Activated CD4-positive, alpha-beta T cell treated with anti-CD3 and anti-CD28 coated beads for 36 hours (primary cell): ENCODE measurements at regions not wholly inside any gene's neighbourhood (a gene's known extent, or its start where the extent isn't known, plus 50 kb on each side); places are given as distances from the start of the nearest gene placed in this dataset.

Experiments used
- ATAC-seq: fragments of 200-7000 bp; cut with Tn5 transposase; one replicate; pipeline ENCODE4 v1.10.0; 2021; ENCODE audit warnings: mild to moderate bottlenecking, moderate library complexity
- CTCF ChIA-PET: fragments of 350-600 bp; sonication (Branson Sonifier 250); formaldehyde crosslinking; loops from one replicate; lab custom pipeline; 2021; ENCODE audit warnings: antibody characterized with exemption; lab: Charles Lee
- POLR2A ChIA-PET: fragments of 350-600 bp; sonication (Branson Sonifier 250); formaldehyde crosslinking; loops from one replicate; lab custom pipeline; 2021; ENCODE audit warnings: antibody characterized with exemption, inconsistent platforms; lab: Charles Lee
- DNase-seq: peaks from one replicate; pipeline ENCODE4 v3.0.0-alpha.2; 2020
- H3K27ac Mint-ChIP-seq: one replicate; pipeline ENCODE4 v1.8.0; 2021; ENCODE audit warnings: mixed read lengths
- H3K27me3 Mint-ChIP-seq: one replicate; pipeline ENCODE4 v1.8.0; 2021; ENCODE audit warnings: mixed read lengths
- H3K36me3 Mint-ChIP-seq: one replicate; pipeline ENCODE4 v1.8.0; 2021; ENCODE audit warnings: low read depth, mixed read lengths
- H3K4me1 Mint-ChIP-seq: one replicate; pipeline ENCODE4 v1.8.0; 2021; ENCODE audit warnings: mixed read lengths
- H3K4me3 Mint-ChIP-seq: one replicate; pipeline ENCODE4 v1.8.0; 2021; ENCODE audit warnings: mild to moderate bottlenecking, moderate library complexity, mixed read lengths
- H3K9me3 Mint-ChIP-seq: one replicate; pipeline ENCODE4 v1.8.0; 2021; ENCODE audit warnings: low read depth, mixed read lengths
- intact Hi-C, 2 experiments: fragments of 100-400 bp; cut with DNase I in 1 of 2; cut with micrococcal nuclease in 1 of 2; formaldehyde crosslinking; loops; one replicate each; pipeline versions ENCODE4 v1.14.2 to v1.15.1; 2022 to 2024; cut with DNase I, micrococcal nuclease

DNA sequence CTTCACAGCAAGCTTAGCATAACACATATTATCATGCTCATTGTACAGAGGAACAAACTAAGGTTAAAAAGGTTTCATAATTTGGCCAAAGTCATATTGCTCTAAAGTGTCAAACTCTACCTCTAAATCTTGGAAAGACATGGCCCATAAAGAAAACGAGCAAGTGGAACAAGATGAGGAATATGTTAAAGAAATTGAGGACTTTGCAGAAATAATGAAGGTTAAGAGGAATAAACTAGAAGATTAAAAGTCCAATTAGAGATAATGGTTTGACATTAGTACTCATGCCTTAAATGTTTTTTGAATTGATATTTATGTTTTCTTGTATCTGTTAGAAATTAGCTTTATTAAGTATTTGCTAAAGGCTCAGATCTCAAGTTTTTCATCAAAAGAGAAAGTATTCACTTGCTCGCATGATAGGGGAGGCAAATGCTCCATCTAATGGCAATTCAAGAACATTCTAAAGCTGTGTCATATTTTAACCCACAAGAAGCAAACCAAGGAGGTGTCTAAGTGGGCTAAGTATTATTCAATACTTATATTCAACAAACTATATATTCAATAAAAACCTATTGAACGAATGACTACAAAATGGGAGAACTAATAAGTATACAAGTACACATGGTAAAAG lies 192.9 kb upstream of the SPTLC3 start:
- Mint-ChIP-seq H3K4me1 (no peaks in the 10 kb centered on the region), H3K4me3 (no peak overlapping the region), H3K9me3 (peaks cover 6% of the 10 kb centered on the region), H3K27ac (no peak overlapping the region), H3K36me3 (no peaks in the 10 kb centered on the region), H3K27me3 (no peaks in the 10 kb centered on the region)
- ATAC-seq, result no peak
- DNase-seq, result no peak
- POLR2A ChIA-PET, result no interaction called here
- CTCF ChIA-PET, result no interaction called here
- intact Hi-C loops, result no loop called here

DNA sequence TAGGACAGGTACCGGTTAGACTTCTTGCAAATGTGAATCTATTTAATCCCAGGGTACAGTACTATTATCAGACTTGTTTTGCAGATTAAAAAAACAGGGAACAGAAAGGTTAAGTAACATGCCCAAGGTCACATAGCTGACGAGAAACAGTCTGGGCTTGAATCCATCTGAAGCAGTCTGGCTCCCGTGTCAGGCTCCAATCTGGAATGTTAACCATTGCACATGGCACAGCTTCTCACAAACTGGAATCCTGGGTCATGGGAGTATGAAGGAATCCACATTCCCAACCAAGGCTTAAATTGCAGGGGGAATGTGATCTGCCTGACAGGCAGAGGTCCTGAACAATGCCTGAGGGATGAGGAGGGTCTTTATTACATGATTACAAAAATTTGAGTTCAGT lies 187.5 kb upstream of the SPTLC3 start:
- ChIA-PET POLR2A (no interaction called here), CTCF (no interaction called here)
- H3K4me3 Mint-ChIP-seq, result no peak overlapping the region
- peaks cover 2% of the 10 kb centered on the region for H3K27me3 Mint-ChIP-seq
- H3K4me1 Mint-ChIP-seq, result no peaks in the 10 kb centered on the region
- H3K27ac Mint-ChIP-seq, result no peak overlapping the region
- DNase-seq (no peak), ATAC-seq (no peak)
- H3K36me3 Mint-ChIP-seq, result no peaks in the 10 kb centered on the region
- no peaks in the 10 kb centered on the region for H3K9me3 Mint-ChIP-seq
- intact Hi-C loops, result no loop called here

DNA sequence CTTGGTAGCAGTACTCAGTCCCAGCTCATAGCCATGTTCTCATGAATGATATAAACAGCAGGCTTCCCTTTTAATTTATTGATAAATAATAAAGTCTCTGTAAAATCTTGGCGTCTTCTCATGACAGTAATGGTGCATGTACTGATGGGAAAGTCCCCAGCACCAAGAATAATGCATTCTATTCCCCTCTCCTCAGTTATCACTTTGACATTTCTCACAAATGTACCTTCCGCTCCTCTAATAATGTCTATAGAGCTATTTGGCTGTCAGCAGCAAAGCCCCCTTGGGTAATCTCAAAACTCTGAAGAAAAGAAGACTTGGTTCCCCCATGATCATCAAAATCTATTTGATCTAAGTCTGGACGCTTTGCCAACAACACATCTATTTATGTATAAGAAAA lies 185.0 kb upstream of the SPTLC3 start:
- ChIA-PET CTCF (no interaction called here), POLR2A (no interaction called here)
- Mint-ChIP-seq H3K4me3 (no peak overlapping the region), H3K9me3 (no peaks in the 10 kb centered on the region), H3K4me1 (no peaks in the 10 kb centered on the region), H3K27ac (no peak overlapping the region), H3K27me3 (peaks cover 2% of the 10 kb centered on the region), H3K36me3 (no peaks in the 10 kb centered on the region)
- DNase-seq (no peak), ATAC-seq (no peak)
- intact Hi-C loops, result no loop called here

DNA sequence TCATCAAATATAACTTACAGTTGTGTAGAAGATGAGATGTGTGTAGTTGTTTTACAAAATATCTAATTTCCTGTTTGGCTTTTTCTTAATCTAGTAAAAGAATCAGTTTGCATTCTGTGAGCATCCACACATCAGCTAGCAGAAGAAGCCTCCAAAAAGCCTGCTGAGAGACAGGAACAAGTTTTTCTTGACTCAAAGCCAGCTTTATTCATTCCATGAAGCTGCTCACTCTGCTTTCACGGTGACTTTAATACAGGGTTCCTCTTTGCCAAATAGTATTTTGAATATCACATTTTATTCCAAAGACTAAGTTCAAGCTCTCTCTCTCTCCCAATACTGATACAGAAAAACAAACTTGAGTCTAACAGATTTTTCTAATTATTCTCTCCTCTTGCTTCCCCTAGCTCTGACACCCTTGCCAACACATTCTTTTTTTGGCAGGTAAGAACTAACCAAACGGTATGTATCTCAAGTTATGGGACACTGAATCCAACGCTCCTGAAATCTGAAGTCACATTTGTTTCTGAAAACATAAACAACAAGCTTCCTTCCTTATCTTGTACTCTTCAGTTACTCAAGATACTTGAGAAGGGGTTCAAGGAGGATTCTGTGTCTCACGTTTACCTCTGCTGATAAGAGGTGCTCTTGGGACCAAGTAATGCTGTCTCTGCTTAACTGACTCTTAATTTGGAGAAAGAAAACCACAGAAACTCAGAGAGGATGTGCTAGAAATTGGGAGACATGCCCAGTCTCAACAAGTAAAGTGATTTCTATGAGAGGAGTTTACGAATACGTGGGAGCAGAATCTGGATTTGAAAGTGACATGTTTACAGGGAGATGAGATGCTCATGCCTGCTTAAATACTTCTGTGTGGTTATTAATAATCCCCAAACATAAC lies 184.2 kb upstream of the SPTLC3 start:
- DNase-seq (no peak), ATAC-seq (no peak)
- Mint-ChIP-seq H3K4me3 (no peak overlapping the region), H3K27me3 (peaks cover 2% of the 10 kb centered on the region), H3K36me3 (no peaks in the 10 kb centered on the region), H3K9me3 (no peaks in the 10 kb centered on the region), H3K27ac (no peak overlapping the region), H3K4me1 (no peaks in the 10 kb centered on the region)
- ChIA-PET POLR2A (no interaction called here), CTCF (no interaction called here)
- intact Hi-C loops, result no loop called here

DNA sequence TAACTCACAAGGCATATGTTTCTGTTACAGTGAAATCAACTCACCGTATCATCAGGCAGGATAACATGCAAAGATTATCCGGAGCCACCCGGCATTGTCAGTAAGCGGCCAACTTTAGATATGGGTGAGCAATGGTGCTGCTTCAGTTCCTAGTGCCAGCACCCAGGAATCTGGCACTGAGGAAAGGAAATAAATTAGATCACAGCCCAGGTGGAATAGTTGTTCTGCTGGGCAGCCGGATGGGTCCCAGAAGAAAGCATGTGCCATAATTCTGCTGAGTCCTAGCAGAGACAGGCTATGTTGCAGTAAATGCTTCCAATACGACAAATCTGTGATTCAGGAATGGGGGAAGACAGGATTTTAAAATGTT lies 183.6 kb upstream of the SPTLC3 start:
- intact Hi-C loops, result no loop called here
- Mint-ChIP-seq H3K36me3 (no peaks in the 10 kb centered on the region), H3K27ac (no peak overlapping the region), H3K27me3 (peaks cover 2% of the 10 kb centered on the region), H3K9me3 (peaks cover under 1% of the 10 kb centered on the region), H3K4me1 (no peaks in the 10 kb centered on the region), H3K4me3 (no peak overlapping the region)
- DNase-seq (no peak), ATAC-seq (no peak)
- ChIA-PET POLR2A (no interaction called here), CTCF (no interaction called here)

DNA sequence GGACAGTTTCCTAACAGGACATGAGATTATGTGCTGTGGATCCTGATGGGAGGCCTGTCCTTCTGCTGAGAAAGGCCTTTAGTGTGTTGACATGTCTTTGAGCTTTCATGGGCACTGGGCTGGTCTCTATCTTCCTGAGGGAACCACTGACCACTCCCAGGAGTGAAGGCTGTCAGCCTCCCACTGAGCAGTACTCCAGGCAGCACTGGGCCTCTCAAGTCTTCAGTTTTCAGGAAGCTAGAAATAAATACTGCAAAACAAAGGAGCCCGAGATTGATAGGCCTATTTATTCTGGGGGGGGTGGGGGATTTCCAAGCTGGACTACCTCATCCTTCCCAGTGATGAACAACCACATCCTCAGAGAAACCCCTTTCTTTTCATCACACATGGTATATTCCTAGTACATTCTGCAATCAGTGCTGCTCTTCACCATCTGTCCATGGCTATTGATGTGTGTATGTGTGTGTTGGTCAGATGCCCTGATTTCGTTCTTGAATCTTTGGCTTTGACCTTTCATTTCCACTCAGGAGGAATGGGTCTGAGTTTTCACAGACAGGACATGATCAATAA lies 180.9 kb upstream of the SPTLC3 start:
- intact Hi-C loops, result no loop called here
- ChIA-PET CTCF (no interaction called here), POLR2A (no interaction called here)
- H3K36me3 Mint-ChIP-seq, result no peaks in the 10 kb centered on the region
- H3K27ac Mint-ChIP-seq, result no peak overlapping the region
- H3K9me3 Mint-ChIP-seq, result peaks cover 2% of the 10 kb centered on the region
- DNase-seq, result no peak
- H3K4me3 Mint-ChIP-seq, result no peak overlapping the region
- H3K4me1 Mint-ChIP-seq, result no peaks in the 10 kb centered on the region
- ATAC-seq, result no peak
- peaks cover 2% of the 10 kb centered on the region for H3K27me3 Mint-ChIP-seq

DNA sequence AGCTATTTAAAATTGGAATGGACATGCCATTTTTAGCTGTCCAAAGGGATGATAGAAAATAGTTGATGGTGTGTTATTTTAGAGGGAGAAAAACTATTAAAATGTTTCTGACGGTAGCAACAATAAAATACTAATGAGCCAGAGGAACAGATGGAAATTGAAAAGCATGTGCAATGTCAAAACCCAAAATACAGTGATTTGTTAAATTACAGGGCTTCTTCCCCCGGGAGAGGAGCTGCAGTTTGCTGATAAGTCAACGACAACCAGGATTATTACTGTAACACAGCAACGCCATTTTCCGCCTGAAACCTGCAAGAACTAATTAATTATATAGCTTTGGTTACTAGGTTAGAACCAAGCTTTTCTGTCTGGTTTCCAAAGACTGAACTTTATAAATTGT lies 179.6 kb upstream of the SPTLC3 start:
- Mint-ChIP-seq H3K9me3 (peaks cover 2% of the 10 kb centered on the region), H3K4me1 (no peaks in the 10 kb centered on the region), H3K27ac (no peak overlapping the region), H3K36me3 (no peaks in the 10 kb centered on the region), H3K27me3 (no peaks in the 10 kb centered on the region), H3K4me3 (no peak overlapping the region)
- CTCF ChIA-PET, result interaction anchor here (0.6 kb wide), 1 partner anchor 1694 kb away, joined by 3 read pairs; no protein-coding TSS in a partner anchor
- intact Hi-C loops, result no loop called here
- POLR2A ChIA-PET, result no interaction called here
- DNase-seq (no peak), ATAC-seq (no peak)

DNA sequence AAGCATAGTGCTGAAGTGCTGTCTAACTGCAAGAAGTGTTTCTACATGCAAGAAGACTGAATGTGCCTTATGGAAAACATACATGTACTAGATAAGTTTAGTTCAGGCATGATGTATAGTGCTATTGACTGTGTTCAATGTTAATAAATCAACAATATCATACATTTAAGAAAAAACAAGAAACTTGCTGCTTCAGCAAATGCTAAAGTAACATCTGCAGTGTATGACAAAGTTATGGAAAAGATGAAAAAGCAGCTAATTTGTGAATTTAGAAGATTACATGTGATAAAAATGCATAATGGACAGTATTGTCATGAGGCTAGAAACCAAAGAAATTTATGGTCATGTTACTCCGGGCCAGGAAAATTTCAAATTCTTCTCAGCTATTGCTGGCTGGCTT lies 174.9 kb upstream of the SPTLC3 start:
- no peak overlapping the region for H3K4me3 Mint-ChIP-seq
- intact Hi-C loops, result no loop called here
- no peak for DNase-seq

DNA sequence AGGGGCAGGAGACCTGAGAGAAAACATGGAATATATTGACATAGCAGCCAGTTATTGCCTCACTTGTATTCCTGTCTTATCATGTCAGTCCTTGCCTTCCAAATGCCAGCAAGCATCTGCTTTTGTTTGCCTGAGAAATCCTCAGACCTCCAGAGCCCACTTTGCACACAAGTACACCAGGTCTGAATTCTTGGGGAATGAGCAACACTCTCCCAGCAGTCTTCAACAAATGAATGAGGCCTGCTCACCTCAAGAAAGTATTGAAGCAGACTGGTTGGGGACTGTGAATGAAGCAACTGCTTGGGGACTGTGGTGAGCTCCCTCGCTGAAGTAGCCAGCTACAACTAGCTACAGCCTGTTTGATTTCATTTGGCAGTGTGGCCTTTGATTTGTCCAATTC lies 172.8 kb upstream of the SPTLC3 start:
- DNase-seq (no peak), ATAC-seq (no peak)
- Mint-ChIP-seq H3K36me3 (no peaks in the 10 kb centered on the region), H3K4me3 (no peak overlapping the region), H3K9me3 (no peaks in the 10 kb centered on the region), H3K27me3 (no peaks in the 10 kb centered on the region), H3K4me1 (no peaks in the 10 kb centered on the region), H3K27ac (no peak overlapping the region)
- ChIA-PET POLR2A (no interaction called here), CTCF (no interaction called here)
- intact Hi-C loops, result no loop called here

More for the DNA sequence above, 174.9 kb upstream of the SPTLC3 start:
- H3K27ac Mint-ChIP-seq, result no peak overlapping the region
- ChIA-PET POLR2A (no interaction called here), CTCF (no interaction called here)
- H3K9me3 Mint-ChIP-seq, result peaks cover 2% of the 10 kb centered on the region
- H3K36me3 Mint-ChIP-seq, result no peaks in the 10 kb centered on the region
- H3K27me3 Mint-ChIP-seq, result no peaks in the 10 kb centered on the region
- ATAC-seq, result no peak
- no peaks in the 10 kb centered on the region for H3K4me1 Mint-ChIP-seq

DNA sequence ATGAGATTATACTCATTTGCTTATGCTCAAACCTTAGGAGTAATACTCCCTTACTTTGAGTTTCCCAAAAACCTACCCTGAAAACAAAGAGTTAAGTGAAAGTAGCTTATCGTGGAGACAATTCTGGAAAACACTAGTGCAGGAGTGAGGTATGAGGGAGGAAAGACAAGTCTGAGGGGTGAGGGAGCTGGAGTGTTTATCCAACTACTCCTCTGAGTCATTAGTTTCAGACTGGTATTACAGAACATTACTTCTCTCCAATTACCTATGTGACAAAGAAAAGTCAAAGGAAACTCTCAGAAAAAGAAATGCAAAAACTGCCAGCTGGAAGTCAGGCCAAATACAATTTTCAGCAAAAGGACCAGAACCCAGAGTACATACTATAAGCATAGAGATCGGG lies 171.1 kb upstream of the SPTLC3 start:
- intact Hi-C loops, result no loop called here
- CTCF ChIA-PET, result interaction anchor here (0.6 to 0.7 kb wide), 2 partner anchors 16 to 842 kb away, joined by 3 read pairs; no protein-coding TSS in a partner anchor

DNA sequence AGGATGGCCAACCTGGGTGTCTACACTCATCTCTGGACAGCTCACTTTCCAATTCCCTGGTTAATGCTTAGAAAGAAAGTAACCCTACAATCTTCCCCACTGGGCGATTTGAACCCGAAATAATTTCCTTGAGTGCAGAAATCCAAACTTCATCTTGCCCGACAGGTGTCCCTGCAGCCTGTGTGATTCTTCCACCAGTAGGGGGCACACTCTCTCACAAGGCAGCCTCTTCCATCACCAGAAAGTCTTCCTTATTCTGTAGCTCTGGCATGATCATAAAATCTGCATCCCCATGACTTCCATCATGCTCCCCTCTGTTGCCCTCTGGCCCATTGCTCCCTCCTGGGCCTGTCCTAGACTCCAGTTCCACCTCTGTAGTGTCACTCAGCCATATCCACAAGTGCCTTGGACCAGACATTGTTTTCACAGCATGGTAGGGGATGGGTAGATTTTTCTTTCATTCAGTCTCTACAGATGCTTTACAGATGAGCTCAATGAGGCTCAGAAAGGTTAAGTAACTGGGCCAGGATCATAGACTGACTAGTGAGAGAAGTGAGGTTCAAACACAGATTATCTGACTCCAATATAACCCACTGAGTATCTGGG lies 170.4 kb upstream of the SPTLC3 start:
- no peaks in the 10 kb centered on the region for H3K36me3 Mint-ChIP-seq
- DNase-seq (peak; percentile 12), ATAC-seq (no peak)
- POLR2A ChIA-PET, result no interaction called here
- CTCF ChIA-PET, result interaction anchor here (0.6 to 0.7 kb wide), 2 partner anchors 15 to 841 kb away, joined by 3 read pairs; no protein-coding TSS in a partner anchor
- no peaks in the 10 kb centered on the region for H3K4me1 Mint-ChIP-seq
- no peak overlapping the region for H3K27ac Mint-ChIP-seq
- H3K9me3 Mint-ChIP-seq, result no peaks in the 10 kb centered on the region
- no peak overlapping the region for H3K4me3 Mint-ChIP-seq
- peaks cover 2% of the 10 kb centered on the region for H3K27me3 Mint-ChIP-seq
- intact Hi-C loops, result no loop called here

More for the DNA sequence above, 171.1 kb upstream of the SPTLC3 start:
- no peaks in the 10 kb centered on the region for H3K4me1 Mint-ChIP-seq
- DNase-seq (no peak), ATAC-seq (no peak)
- no peak overlapping the region for H3K27ac Mint-ChIP-seq
- H3K9me3 Mint-ChIP-seq, result no peaks in the 10 kb centered on the region
- H3K4me3 Mint-ChIP-seq, result no peak overlapping the region
- POLR2A ChIA-PET, result no interaction called here
- no peaks in the 10 kb centered on the region for H3K36me3 Mint-ChIP-seq
- peaks cover 2% of the 10 kb centered on the region for H3K27me3 Mint-ChIP-seq
